ENCODE measurements at regions not wholly inside any gene's neighbourhood (a gene's known extent, or its start where the extent isn't known, plus 50 kb on each side); places are given as distances from the start of the nearest gene placed in this dataset.

DNA sequence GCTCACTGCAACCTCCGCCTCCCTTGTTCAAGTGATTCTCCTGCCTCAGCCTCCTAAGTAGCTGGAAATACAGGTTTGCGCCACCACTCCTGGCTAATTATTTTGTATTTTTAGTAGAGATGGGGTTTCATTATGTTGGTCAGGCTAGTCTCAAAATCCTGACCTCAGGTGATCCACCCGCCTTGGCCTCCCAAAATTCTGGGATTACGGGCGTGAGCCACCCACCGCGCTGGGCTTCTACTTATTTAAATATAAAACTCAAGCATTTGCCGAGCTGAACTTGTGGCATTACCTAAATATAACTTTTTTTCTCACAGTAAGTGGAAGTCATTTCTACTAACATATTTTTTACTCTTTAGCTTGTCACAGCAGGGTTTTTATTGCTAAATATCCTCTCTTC lies 1356.3 kb upstream of the ACO1 start:
- H2BK5ac ChIP-seq (ENCODE audit: low read depth, low read length, poor library complexity, severe bottlenecking): no peak overlapping the region
- no peaks in the 10 kb centered on the region for H3K79me1 ChIP-seq (replicated peaks; ENCODE audit: low read length, poor library complexity, severe bottlenecking)
- H2BK12ac ChIP-seq (ENCODE audit: low read length in 2 of 2): no peak overlapping the region
- no peak overlapping the region for H4K8ac ChIP-seq (ENCODE audit: low read length)
- 94% methylated on average over 8 of the region's 8 CpGs for WGBS
- H2AK5ac ChIP-seq (ENCODE audit: low read length, severe bottlenecking): no peak overlapping the region
- no peak overlapping the region for H4K91ac ChIP-seq (ENCODE audit: low read length)
- DNase-seq: no peak
- no peak overlapping the region for H2AFZ ChIP-seq (ENCODE audit: low read depth, low read length)
- no peak overlapping the region for H3K9ac ChIP-seq (ENCODE audit: low read length)
- no peak overlapping the region for H3K23ac ChIP-seq (ENCODE audit: low read length in 2 of 2)
- H3K18ac ChIP-seq (ENCODE audit: low read depth in 1 of 2, low read length in 2 of 2): no peak overlapping the region
- no peak overlapping the region for H3K14ac ChIP-seq (ENCODE audit: low read length in 2 of 2)
- no peak overlapping the region for H3K4ac ChIP-seq (ENCODE audit: low read depth in 1 of 2, low read length in 2 of 2)
- no peak overlapping the region for H3K27ac ChIP-seq (ENCODE audit: low read length, poor library complexity, severe bottlenecking)
- peaks cover 2% of the 10 kb centered on the region for H3K4me1 ChIP-seq (ENCODE audit: control insufficient read depth, insufficient read depth, low read depth, low read length)
- H3K27me3 ChIP-seq (ENCODE audit: control insufficient read depth in 1 of 2, insufficient read depth in 1 of 2, low read length in 2 of 2): no peaks in the 10 kb centered on the region
- no peak overlapping the region for H3K4me2 ChIP-seq (ENCODE audit: low read length, poor library complexity, severe bottlenecking)
- H2BK120ac ChIP-seq (ENCODE audit: low read depth, low read length): no peak overlapping the region
- H3K36me3 ChIP-seq (ENCODE audit: control insufficient read depth in 1 of 2, insufficient read depth in 2 of 2, low read depth in 1 of 2, low read length in 2 of 2): no peaks in the 10 kb centered on the region
- no peak overlapping the region for H3K4me3 ChIP-seq (ENCODE audit: insufficient read depth in 1 of 2, low read depth in 1 of 2, low read length in 2 of 2)
- H2BK15ac ChIP-seq (ENCODE audit: low read depth, poor library complexity, severe bottlenecking): no peak overlapping the region
- H3K9me3 ChIP-seq (ENCODE audit: control insufficient read depth, low read length): no peaks in the 10 kb centered on the region

DNA sequence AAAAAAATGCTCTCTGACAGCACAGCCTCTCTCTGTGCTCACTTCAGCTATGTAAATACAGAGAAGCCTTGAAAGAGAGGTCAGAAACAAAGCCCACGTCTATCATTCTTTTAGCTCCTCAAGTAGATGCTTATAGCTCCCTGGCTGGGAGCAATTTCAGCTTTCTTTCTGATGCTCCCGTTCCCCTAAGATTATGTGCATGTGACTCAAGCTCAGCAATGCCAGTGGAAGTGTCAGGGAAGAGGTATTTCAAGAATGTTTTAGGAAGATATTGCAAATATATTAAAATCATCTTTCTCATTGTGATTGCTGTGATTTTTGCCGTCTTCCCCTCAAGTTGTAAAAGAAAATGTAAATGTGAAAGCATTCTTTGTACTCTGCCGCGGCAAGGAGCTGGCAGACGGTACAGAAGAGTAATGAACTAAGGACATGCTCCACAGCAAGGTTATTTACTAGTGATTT lies 1353.7 kb upstream of the ACO1 start:
- Histone ChIP-seq H2AFZ (ENCODE audit: low read depth, low read length) (no peak overlapping the region), H3K79me1 (replicated peaks; ENCODE audit: low read length, poor library complexity, severe bottlenecking) (no peaks in the 10 kb centered on the region), H3K4me1 (ENCODE audit: control insufficient read depth, insufficient read depth, low read depth, low read length) (peaks cover 2% of the 10 kb centered on the region), H2BK5ac (ENCODE audit: low read depth, low read length, poor library complexity, severe bottlenecking) (no peak overlapping the region), H3K23ac (ENCODE audit: low read length in 2 of 2) (no peak overlapping the region), H4K91ac (ENCODE audit: low read length) (no peak overlapping the region), H3K4me3 (ENCODE audit: insufficient read depth in 1 of 2, low read depth in 1 of 2, low read length in 2 of 2) (peak overlapping the region in 1 of 2 experiments; percentile 64), H3K4ac (ENCODE audit: low read depth in 1 of 2, low read length in 2 of 2) (no peak overlapping the region), H3K18ac (ENCODE audit: low read depth in 1 of 2, low read length in 2 of 2) (no peak overlapping the region), H3K9ac (ENCODE audit: low read length) (peak overlapping the region; percentile 71), H4K8ac (ENCODE audit: low read length) (no peak overlapping the region), H3K27ac (ENCODE audit: low read length, poor library complexity, severe bottlenecking) (peak overlapping the region; percentile 75), H2BK120ac (ENCODE audit: low read depth, low read length) (no peak overlapping the region), H3K4me2 (ENCODE audit: low read length, poor library complexity, severe bottlenecking) (peak overlapping the region; percentile 38), H2AK5ac (ENCODE audit: low read length, severe bottlenecking) (no peak overlapping the region), H3K36me3 (ENCODE audit: control insufficient read depth in 1 of 2, insufficient read depth in 2 of 2, low read depth in 1 of 2, low read length in 2 of 2) (no peaks in the 10 kb centered on the region), H3K27me3 (ENCODE audit: control insufficient read depth in 1 of 2, insufficient read depth in 1 of 2, low read length in 2 of 2) (no peaks in the 10 kb centered on the region), H2BK15ac (ENCODE audit: low read depth, poor library complexity, severe bottlenecking) (no peak overlapping the region), H3K14ac (ENCODE audit: low read length in 2 of 2) (no peak overlapping the region), H3K9me3 (ENCODE audit: control insufficient read depth, low read length) (no peaks in the 10 kb centered on the region), H2BK12ac (ENCODE audit: low read length in 2 of 2) (no peak overlapping the region)
- peak; percentile 3 for DNase-seq
- 31% methylated on average over 5 of the region's 6 CpGs for WGBS

DNA sequence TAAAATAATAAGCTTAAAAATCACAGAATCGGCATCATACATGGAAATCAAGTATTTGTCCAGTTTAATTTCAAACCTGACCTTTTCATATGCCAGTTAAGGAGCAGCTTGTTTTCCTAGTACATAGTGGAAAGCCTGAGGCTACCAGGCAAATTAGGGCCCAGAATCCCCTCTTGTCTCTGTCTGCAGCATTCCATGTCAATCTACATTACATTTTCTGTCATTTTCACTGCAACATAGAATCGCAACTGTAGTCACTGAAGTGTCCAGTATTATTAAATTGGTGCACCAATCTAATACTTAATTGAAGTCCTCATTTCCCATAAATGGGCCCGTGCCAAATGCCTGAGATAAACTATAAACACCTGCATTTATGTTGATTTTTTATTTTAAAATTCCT lies 1352.2 kb upstream of the ACO1 start:
- H3K14ac ChIP-seq (ENCODE audit: low read length in 2 of 2): no peak overlapping the region
- no peak overlapping the region for H2AFZ ChIP-seq (ENCODE audit: low read depth, low read length)
- H3K23ac ChIP-seq (ENCODE audit: low read length in 2 of 2): no peak overlapping the region
- H2BK15ac ChIP-seq (ENCODE audit: low read depth, poor library complexity, severe bottlenecking): no peak overlapping the region
- no peak overlapping the region for H2BK120ac ChIP-seq (ENCODE audit: low read depth, low read length)
- no peak overlapping the region for H3K4me2 ChIP-seq (ENCODE audit: low read length, poor library complexity, severe bottlenecking)
- H3K4me3 ChIP-seq (ENCODE audit: insufficient read depth in 1 of 2, low read depth in 1 of 2, low read length in 2 of 2): no peak overlapping the region
- no peaks in the 10 kb centered on the region for H3K27me3 ChIP-seq (ENCODE audit: control insufficient read depth in 1 of 2, insufficient read depth in 1 of 2, low read length in 2 of 2)
- H4K91ac ChIP-seq (ENCODE audit: low read length): no peak overlapping the region
- H3K9me3 ChIP-seq (ENCODE audit: control insufficient read depth, low read length): no peaks in the 10 kb centered on the region
- no peak overlapping the region for H3K18ac ChIP-seq (ENCODE audit: low read depth in 1 of 2, low read length in 2 of 2)
- no peak for DNase-seq
- 94% methylated on average over 2 of the region's 3 CpGs for WGBS
- no peak overlapping the region for H2BK12ac ChIP-seq (ENCODE audit: low read length in 2 of 2)
- H3K4ac ChIP-seq (ENCODE audit: low read depth in 1 of 2, low read length in 2 of 2): no peak overlapping the region
- peaks cover 2% of the 10 kb centered on the region for H3K4me1 ChIP-seq (ENCODE audit: control insufficient read depth, insufficient read depth, low read depth, low read length)
- no peak overlapping the region for H2AK5ac ChIP-seq (ENCODE audit: low read length, severe bottlenecking)
- H3K36me3 ChIP-seq (ENCODE audit: control insufficient read depth in 1 of 2, insufficient read depth in 2 of 2, low read depth in 1 of 2, low read length in 2 of 2): no peaks in the 10 kb centered on the region
- no peaks in the 10 kb centered on the region for H3K79me1 ChIP-seq (replicated peaks; ENCODE audit: low read length, poor library complexity, severe bottlenecking)
- H2BK5ac ChIP-seq (ENCODE audit: low read depth, low read length, poor library complexity, severe bottlenecking): no peak overlapping the region
- H3K27ac ChIP-seq (ENCODE audit: low read length, poor library complexity, severe bottlenecking): no peak overlapping the region
- no peak overlapping the region for H3K9ac ChIP-seq (ENCODE audit: low read length)
- no peak overlapping the region for H4K8ac ChIP-seq (ENCODE audit: low read length)

DNA sequence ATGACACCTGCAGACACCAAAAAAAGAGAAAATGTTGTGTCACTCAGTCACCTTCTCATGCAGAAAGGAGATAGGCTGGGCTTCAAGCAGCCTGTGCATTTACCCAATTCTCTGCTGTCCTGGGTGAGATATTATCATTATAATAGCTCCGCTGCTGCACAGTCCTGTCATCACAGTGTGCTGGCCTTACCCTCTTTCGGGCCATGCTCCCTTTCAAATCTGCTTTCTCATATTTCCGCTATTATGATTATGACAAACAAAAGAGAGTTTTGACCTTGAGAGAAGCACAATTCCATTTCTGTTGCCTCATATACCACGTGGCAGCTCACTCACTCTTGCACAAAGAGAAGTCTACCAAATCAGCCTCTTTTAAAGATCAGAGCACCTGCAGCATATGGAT lies 1350.1 kb upstream of the ACO1 start:
- Histone ChIP-seq H2AFZ (ENCODE audit: low read depth, low read length) (no peak overlapping the region), H3K9me3 (ENCODE audit: control insufficient read depth, low read length) (no peaks in the 10 kb centered on the region), H2AK5ac (ENCODE audit: low read length, severe bottlenecking) (no peak overlapping the region), H3K27ac (ENCODE audit: low read length, poor library complexity, severe bottlenecking) (no peak overlapping the region), H3K14ac (ENCODE audit: low read length in 2 of 2) (no peak overlapping the region), H2BK120ac (ENCODE audit: low read depth, low read length) (no peak overlapping the region), H2BK12ac (ENCODE audit: low read length in 2 of 2) (no peak overlapping the region), H4K91ac (ENCODE audit: low read length) (no peak overlapping the region), H3K23ac (ENCODE audit: low read length in 2 of 2) (no peak overlapping the region), H3K79me1 (replicated peaks; ENCODE audit: low read length, poor library complexity, severe bottlenecking) (no peaks in the 10 kb centered on the region), H3K27me3 (ENCODE audit: control insufficient read depth in 1 of 2, insufficient read depth in 1 of 2, low read length in 2 of 2) (no peaks in the 10 kb centered on the region), H3K9ac (ENCODE audit: low read length) (no peak overlapping the region), H2BK5ac (ENCODE audit: low read depth, low read length, poor library complexity, severe bottlenecking) (no peak overlapping the region), H3K4me1 (ENCODE audit: control insufficient read depth, insufficient read depth, low read depth, low read length) (peaks cover 2% of the 10 kb centered on the region), H3K18ac (ENCODE audit: low read depth in 1 of 2, low read length in 2 of 2) (no peak overlapping the region), H3K4me2 (ENCODE audit: low read length, poor library complexity, severe bottlenecking) (no peak overlapping the region), H2BK15ac (ENCODE audit: low read depth, poor library complexity, severe bottlenecking) (no peak overlapping the region), H3K4ac (ENCODE audit: low read depth in 1 of 2, low read length in 2 of 2) (no peak overlapping the region), H4K8ac (ENCODE audit: low read length) (no peak overlapping the region), H3K36me3 (ENCODE audit: control insufficient read depth in 1 of 2, insufficient read depth in 2 of 2, low read depth in 1 of 2, low read length in 2 of 2) (no peaks in the 10 kb centered on the region), H3K4me3 (ENCODE audit: insufficient read depth in 1 of 2, low read depth in 1 of 2, low read length in 2 of 2) (no peak overlapping the region)
- WGBS: 83% methylated on average over 3 of the region's 4 CpGs
- no peak for DNase-seq
